H9 (cell line): ENCODE measurements at regions not wholly inside any gene's neighbourhood (a gene's known extent, or its start where the extent isn't known, plus 50 kb on each side); places are given as distances from the start of the nearest gene placed in this dataset.

Source experiments
- DNase-seq: peaks from one replicate; pipeline ENCODE4 v3.0.0-alpha.2; 2017
- H2AFZ ChIP-seq: one replicate; pipeline ENCODE4 v1.6.1; 2013; ENCODE audit warnings: mild to moderate bottlenecking, low read length, control low read depth, moderate library complexity
- H2AK5ac ChIP-seq: 2 replicates; pipeline ENCODE4 v1.6.1; 2013; ENCODE audit warnings: low read length, control low read depth, mixed read lengths; ENCODE audit not compliant: insufficient read length
- H2BK120ac ChIP-seq: one replicate; pipeline ENCODE4 v1.6.1; 2013; ENCODE audit warnings: low read depth, mild to moderate bottlenecking, low read length, control low read depth, inconsistent platforms; ENCODE audit not compliant: poor library complexity, severe bottlenecking
- H2BK12ac ChIP-seq: 2 replicates; pipeline ENCODE4 v1.6.1; 2013; ENCODE audit warnings: low read length, control low read depth, mixed read lengths, low read depth; ENCODE audit not compliant: insufficient read length
- H2BK15ac ChIP-seq: 2 replicates; pipeline ENCODE4 v1.6.1; 2013; ENCODE audit warnings: low read depth, low read length, control low read depth
- H2BK20ac ChIP-seq: one replicate; pipeline ENCODE4 v1.6.1; 2013; ENCODE audit warnings: low read depth, mild to moderate bottlenecking, low read length, control low read depth, inconsistent platforms; ENCODE audit not compliant: poor library complexity, severe bottlenecking
- H2BK5ac ChIP-seq: 2 replicates; pipeline ENCODE4 v1.6.1; 2013; ENCODE audit warnings: low read length, control low read depth, mixed read lengths; ENCODE audit not compliant: insufficient read length
- H3K14ac ChIP-seq: 2 replicates; pipeline ENCODE4 v1.6.1; 2013; ENCODE audit warnings: low read length, control low read depth; ENCODE audit not compliant: insufficient read depth
- H3K18ac ChIP-seq: 2 replicates; pipeline ENCODE4 v1.6.1; 2013; ENCODE audit warnings: low read depth, mild to moderate bottlenecking, mixed read lengths, low read length, control low read depth; ENCODE audit not compliant: insufficient read length
- H3K23ac ChIP-seq: 2 replicates; pipeline ENCODE4 v1.6.1; 2013; ENCODE audit warnings: low read length, control low read depth, mixed read lengths, low read depth; ENCODE audit not compliant: insufficient read length
- H3K23me2 ChIP-seq: 2 replicates; pipeline ENCODE4 v1.6.1; 2013; ENCODE audit warnings: low read depth, mild to moderate bottlenecking, mixed read lengths, low read length, control low read depth; ENCODE audit not compliant: insufficient read length, poor library complexity, severe bottlenecking
- H3K27ac ChIP-seq: 2 replicates; pipeline ENCODE4 v1.5.1; 2013; ENCODE audit warnings: low read length, control low read depth, mixed read lengths, low read depth; ENCODE audit not compliant: insufficient read length
- H3K27me3 ChIP-seq: 2 replicates; pipeline ENCODE4 v1.6.1; 2013; ENCODE audit warnings: low read length, control low read depth, inconsistent platforms; ENCODE audit not compliant: insufficient read depth
- H3K4ac ChIP-seq: 2 replicates; pipeline ENCODE4 v1.6.1; 2013; ENCODE audit warnings: low read depth, mild to moderate bottlenecking, control low read depth, inconsistent platforms, low read length, moderate library complexity
- H3K4me1 ChIP-seq: 2 replicates; pipeline ENCODE4 v1.6.1; 2013; ENCODE audit warnings: low read length, control low read depth, inconsistent platforms; ENCODE audit not compliant: insufficient read depth
- H3K4me2 ChIP-seq: 2 replicates; pipeline ENCODE4 v1.6.1; 2013; ENCODE audit warnings: low read length, control low read depth, mixed read lengths; ENCODE audit not compliant: insufficient read length, insufficient read depth
- H3K56ac ChIP-seq: 2 replicates; pipeline ENCODE4 v1.6.1; 2013; ENCODE audit warnings: low read depth, mild to moderate bottlenecking, mixed read lengths, low read length, control low read depth; ENCODE audit not compliant: insufficient read length
- H3K79me1 ChIP-seq: 2 replicates; pipeline ENCODE4 v1.6.1; 2013; ENCODE audit warnings: low read depth, mild to moderate bottlenecking, moderate library complexity, low read length, control low read depth, inconsistent platforms; ENCODE audit not compliant: insufficient read depth, poor library complexity, severe bottlenecking
- H3K79me2 ChIP-seq: 2 replicates; pipeline ENCODE4 v1.6.1; 2013; ENCODE audit warnings: low read length, control low read depth, inconsistent platforms; ENCODE audit not compliant: insufficient read depth
- H3K9ac ChIP-seq: 2 replicates; pipeline ENCODE4 v1.6.1; 2013; ENCODE audit warnings: low read length, control low read depth, mixed read lengths; ENCODE audit not compliant: insufficient read length; ENCODE audit errors: extremely low read depth
- H3K9me3 ChIP-seq: one replicate; pipeline ENCODE4 v1.6.1; 2013; ENCODE audit warnings: low read depth, low read length, inconsistent platforms; ENCODE audit not compliant: control insufficient read depth
- H3T11ph ChIP-seq: one replicate; pipeline ENCODE4 v1.6.1; 2013; ENCODE audit warnings: mild to moderate bottlenecking, low read length, control low read depth, inconsistent platforms
- H4K20me1 ChIP-seq: one replicate; pipeline ENCODE4 v1.6.1; 2013; ENCODE audit not compliant: control insufficient read depth, insufficient read length, insufficient read depth
- H4K5ac ChIP-seq: 2 replicates; pipeline ENCODE4 v1.6.1; 2013; ENCODE audit warnings: low read depth, mild to moderate bottlenecking, mixed read lengths, low read length, control low read depth; ENCODE audit not compliant: insufficient read length
- H4K8ac ChIP-seq: replicated peaks from 2 replicates; pipeline ENCODE4 v1.6.1; 2013; ENCODE audit warnings: low read length, control low read depth, mixed read lengths, low read depth; ENCODE audit not compliant: insufficient read length
- H4K91ac ChIP-seq: 2 replicates; pipeline ENCODE4 v1.6.1; 2013; ENCODE audit warnings: low read depth, mild to moderate bottlenecking, moderate library complexity, mixed read lengths, low read length, control low read depth; ENCODE audit not compliant: insufficient read length
- H3K27ac Mint-ChIP-seq, 3 experiments: 2 replicates in 2 of 3; 3 replicates in 1 of 3; pipeline ENCODE4 v1.8.0; 2020 to 2021; ENCODE audit warnings: mixed read lengths in 3 of 3, mild to moderate bottlenecking in 1 of 3, moderate library complexity in 1 of 3
- H3K27me3 Mint-ChIP-seq: 2 replicates; pipeline ENCODE4 v1.8.0; 2021; ENCODE audit warnings: low read depth, mild to moderate bottlenecking, moderate library complexity, mixed read lengths
- H3K36me3 Mint-ChIP-seq, 3 experiments: 2 replicates in 2 of 3; 3 replicates in 1 of 3; pipeline ENCODE4 v1.8.0; 2020 to 2021; ENCODE audit warnings: low read depth in 3 of 3, mixed read lengths in 3 of 3; ENCODE audit not compliant: insufficient read depth in 1 of 3
- H3K4me1 Mint-ChIP-seq, 2 experiments: 2 replicates each; pipeline ENCODE4 v1.8.0; 2020; ENCODE audit warnings: mixed read lengths in 2 of 2
- H3K4me3 Mint-ChIP-seq, 2 experiments: 2 replicates in 1 of 2; 3 replicates in 1 of 2; pipeline ENCODE4 v1.8.0; 2020 to 2021; ENCODE audit warnings: mild to moderate bottlenecking in 2 of 2, mixed read lengths in 2 of 2, moderate library complexity in 1 of 2
- H3K9me3 Mint-ChIP-seq, 2 experiments: 2 replicates in 1 of 2; 3 replicates in 1 of 2; pipeline ENCODE4 v1.8.0; 2020; ENCODE audit warnings: mild to moderate bottlenecking in 2 of 2, mixed read lengths in 2 of 2, moderate library complexity in 1 of 2
- CTCF ChIP-seq: fragments of 200-600 bp; sonication (generic); conservative IDR thresholded peaks from 3 replicates; pipeline ENCODE4 v1.8.0; 2021; ENCODE audit warnings: antibody characterized with exemption, mild to moderate bottlenecking
- WGBS: extraction: QIAGEN DNeasy Blood & Tissue Kit; methylation state at CpG from one replicate; pipeline ENCODE4 v1.1.7; 2013; ENCODE audit warnings: missing lambda C conversion rate, low lambda C conversion rate, mixed read lengths; ENCODE audit not compliant: insufficient read length; ENCODE audit errors: extremely low coverage; 5-methylcytosine and 5-hydroxymethylcytosine counted together

DNA sequence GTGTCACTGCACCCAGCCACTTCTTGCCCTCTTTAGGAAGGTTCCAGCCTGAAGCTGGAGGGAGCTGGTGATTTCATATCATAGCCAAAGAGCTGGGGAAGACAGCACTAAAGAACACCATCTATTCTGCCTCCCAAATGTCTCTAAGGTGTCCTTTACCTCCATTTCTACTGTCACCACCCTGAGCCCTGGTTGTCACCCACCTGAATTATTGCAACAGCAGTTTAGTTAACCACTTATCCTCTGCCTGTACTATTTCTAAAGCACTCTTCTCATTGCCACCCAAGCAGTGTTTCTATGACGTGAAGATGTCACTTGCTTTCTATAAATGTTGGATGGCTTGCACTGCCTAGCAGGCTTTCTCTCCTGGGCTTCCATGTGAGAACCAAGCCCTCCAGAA, 69.4 kb upstream of the EED start:
- Histone ChIP-seq H3K4ac (no peak overlapping the region), H3K4me1 (no peaks in the 10 kb centered on the region), H4K91ac (no peak overlapping the region), H4K8ac (no peak overlapping the region), H3K9ac (no peak overlapping the region), H2BK12ac (no peak overlapping the region), H2BK15ac (no peak overlapping the region), H3K9me3 (no peaks in the 10 kb centered on the region), H3K23ac (no peak overlapping the region), H3K27ac (no peak overlapping the region), H3K23me2 (no peaks in the 10 kb centered on the region), H3K79me1 (no peaks in the 10 kb centered on the region), H2AFZ (no peak overlapping the region), H3K27me3 (no peaks in the 10 kb centered on the region), H2BK5ac (no peak overlapping the region), H3K56ac (no peak overlapping the region), H2BK120ac (no peak overlapping the region), H4K20me1 (no peaks in the 10 kb centered on the region), H2AK5ac (no peak overlapping the region), H2BK20ac (no peak overlapping the region), H3K18ac (no peak overlapping the region), H4K5ac (no peak overlapping the region), H3K14ac (no peak overlapping the region), H3T11ph (no peak overlapping the region), H3K4me2 (no peak overlapping the region), H3K79me2 (no peaks in the 10 kb centered on the region)
- DNase-seq = no peak
- H3K27ac Mint-ChIP-seq = no peak overlapping the region
- H3K4me3 Mint-ChIP-seq = no peak overlapping the region
- no peaks in the 10 kb centered on the region; the same call in 1 of the 2 replicates for H3K27me3 Mint-ChIP-seq
- H3K4me1 Mint-ChIP-seq = peaks cover 0 to 2% of the 10 kb centered on the region in 2 experiments; a peak in 1 of 4 replicates
- H3K9me3 Mint-ChIP-seq = no peaks in the 10 kb centered on the region
- no CpG with 5 or more reads among the region's 1 CpG for WGBS
- TF ChIP-seq CTCF = no peak
- no peaks in the 10 kb centered on the region for H3K36me3 Mint-ChIP-seq
